Gastroesophageal sphincter (tissue), 4 donors: ENCODE measurements at regions not wholly inside any gene's neighbourhood (a gene's known extent, or its start where the extent isn't known, plus 50 kb on each side); places are given as distances from the start of the nearest gene placed in this dataset.

Experiments used
- ATAC-seq: fragments of 150-250 bp; one replicate; pipeline ENCODE4 v1.9.1; 2016; ENCODE audit warnings: mild to moderate bottlenecking, moderate library complexity
- H3K27ac ChIP-seq, 4 donors: fragments of 200-600 bp; sonication (generic) in 3 of 4; 1 replicate in 3 of 4; 2 replicates in 1 of 4; pipeline ENCODE4 v1.5.1; 2016 to 2019
- H3K27me3 ChIP-seq: fragments of 200-600 bp; sonication (generic); one replicate; pipeline ENCODE4 v1.5.1; 2019
- H3K36me3 ChIP-seq, 2 donors: fragments of 200-600 bp; sonication (generic); one replicate each; pipeline ENCODE4 v1.5.1; 2019; ENCODE audit warnings: control low read depth in 1 of 2
- H3K4me1 ChIP-seq, 3 donors: fragments of 200-600 bp; sonication (generic); 1 replicate in 2 of 3; 2 replicates in 1 of 3; pipeline ENCODE4 v1.5.1; 2016 to 2019; ENCODE audit warnings: control low read depth in 2 of 3
- H3K4me3 ChIP-seq, 2 donors: fragments of 200-600 bp; sonication (generic); one replicate each; pipeline ENCODE4 v1.5.1; 2019; ENCODE audit warnings: mild to moderate bottlenecking in 1 of 2, moderate library complexity in 1 of 2
- H3K9me3 ChIP-seq, 3 donors: fragments of 200-600 bp; sonication (generic); one replicate each; pipeline ENCODE4 v1.5.1; 2017 to 2019; ENCODE audit warnings: control low read depth in 2 of 3
- CTCF ChIP-seq, 4 experiments: fragments of 200-600 bp in 2 of 4; fragments of 450-650 bp in 2 of 4; sonication (generic) in 1 of 4; IDR thresholded peaks; one replicate each; pipeline ENCODE4 v1.5.1; 2017 to 2019; ENCODE audit warnings: antibody characterized with exemption in 4 of 4, mild to moderate bottlenecking in 2 of 4, moderate library complexity in 2 of 4
- EP300 ChIP-seq: sonication (generic); formaldehyde crosslinking; IDR thresholded peaks from one replicate; pipeline ENCODE4 v1.6.1; 2017; ENCODE audit warnings: antibody characterized with exemption, mild to moderate bottlenecking
- POLR2A ChIP-seq, 2 donors: fragments of 450-650 bp; IDR thresholded peaks; one replicate each; pipeline ENCODE4 v1.6.1; 2017; ENCODE audit warnings: antibody characterized with exemption in 2 of 2, mild to moderate bottlenecking in 2 of 2, moderate library complexity in 1 of 2
- POLR2AphosphoS5 ChIP-seq: sonication (generic); formaldehyde crosslinking; IDR thresholded peaks from one replicate; pipeline ENCODE4 v1.6.1; 2017; ENCODE audit warnings: antibody characterized with exemption
- WGBS, 2 donors: methylation state at CpG; one replicate each; pipeline ENCODE4 v1.1.5; 2018; ENCODE audit warnings: low coverage in 1 of 2; 5-methylcytosine and 5-hydroxymethylcytosine counted together

- Histone ChIP-seq H3K27ac (no peak overlapping the region), H3K27me3 (no peaks in the 10 kb centered on the region), H3K9me3 (no peaks in the 10 kb centered on the region), H3K4me1 (no peaks in the 10 kb centered on the region), H3K36me3 (no peaks in the 10 kb centered on the region), H3K4me3 (no peak overlapping the region)
- TF ChIP-seq CTCF (IDR thresholded peaks at IDR 0.05) (no peak), POLR2A (IDR thresholded peaks at IDR 0.05) (no peak), EP300 (no peak), POLR2AphosphoS5 (no peak)
- ATAC-seq = no peak
- WGBS, 2 donors = 67 to 71% methylated on average over 1 of the region's 1 CpG
Measured at GRCh38 chr5:167880420-167880819, 411.0 kb upstream of the WWC1 start.

GRCh38 chr5:167881041-167881440 is 410.4 kb upstream of the WWC1 start:
- no peaks in the 10 kb centered on the region for H3K36me3 ChIP-seq
- no peak overlapping the region for H3K4me3 ChIP-seq
- TF ChIP-seq EP300 = no peak
- no peak for TF ChIP-seq POLR2A (IDR thresholded peaks at IDR 0.05)
- TF ChIP-seq POLR2AphosphoS5 = no peak
- no peak for TF ChIP-seq CTCF (IDR thresholded peaks at IDR 0.05)
- no peaks in the 10 kb centered on the region for H3K4me1 ChIP-seq
- WGBS, 2 donors = 60 to 80% methylated on average over 1 of the region's 1 CpG
- no peak for ATAC-seq
- no peaks in the 10 kb centered on the region for H3K9me3 ChIP-seq
- no peak overlapping the region for H3K27ac ChIP-seq
- no peaks in the 10 kb centered on the region for H3K27me3 ChIP-seq

DNA sequence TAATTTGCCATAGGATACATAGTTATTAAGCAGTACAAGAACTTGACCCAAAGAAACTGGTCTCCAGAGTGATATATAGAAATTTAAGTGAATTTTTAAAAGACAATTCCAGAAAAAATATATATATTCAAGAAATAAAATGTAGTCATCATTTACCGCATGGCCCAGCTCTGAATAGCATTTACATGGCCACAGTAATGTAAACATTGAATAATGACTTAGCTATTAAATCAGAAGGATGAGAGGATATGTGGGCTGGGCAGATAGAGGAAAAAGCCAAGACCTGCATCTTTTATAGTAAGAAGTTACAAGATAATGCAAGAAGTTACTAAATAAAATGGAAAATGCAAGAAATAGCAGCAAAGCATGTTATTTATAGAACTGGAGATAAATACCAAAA is 405.2 kb upstream of the WWC1 start:
- no peak for ATAC-seq
- H3K36me3 ChIP-seq = no peaks in the 10 kb centered on the region
- TF ChIP-seq POLR2A (IDR thresholded peaks at IDR 0.05) (no peak), EP300 (no peak), CTCF (IDR thresholded peaks at IDR 0.05) (no peak), POLR2AphosphoS5 (no peak)
- no peak overlapping the region for H3K27ac ChIP-seq
- no peaks in the 10 kb centered on the region for H3K4me1 ChIP-seq
- H3K27me3 ChIP-seq = no peaks in the 10 kb centered on the region
- H3K9me3 ChIP-seq = no peaks in the 10 kb centered on the region
- 88% methylated on average over 1 of the region's 1 CpG for WGBS, 2 donors
- no peak overlapping the region for H3K4me3 ChIP-seq

DNA sequence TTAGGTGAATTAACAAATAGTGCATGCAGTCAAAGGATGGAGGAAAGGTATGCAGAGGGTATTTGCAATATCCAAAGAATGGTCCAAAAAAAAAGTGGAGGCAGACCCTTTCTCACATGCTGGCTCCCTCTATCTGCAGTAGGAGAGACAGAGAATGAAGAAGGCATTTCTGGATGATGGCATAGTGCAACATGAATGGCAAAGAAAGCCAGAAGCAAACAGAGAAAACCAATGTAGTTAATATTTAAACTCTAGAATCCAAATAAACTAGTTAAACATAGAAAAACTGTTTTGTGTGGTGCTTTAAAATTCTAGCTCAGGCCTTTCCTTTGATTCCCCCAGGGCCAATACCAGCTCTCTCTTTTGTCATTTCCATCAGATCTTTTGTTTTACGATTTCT is 403.1 kb upstream of the WWC1 start:
- H3K36me3 ChIP-seq = no peaks in the 10 kb centered on the region
- H3K9me3 ChIP-seq = no peaks in the 10 kb centered on the region
- no peak overlapping the region for H3K27ac ChIP-seq
- WGBS, 2 donors = 45 to 73% methylated on average over 1 of the region's 1 CpG
- H3K4me1 ChIP-seq = no peaks in the 10 kb centered on the region
- TF ChIP-seq CTCF (IDR thresholded peaks at IDR 0.05) = no peak
- no peak for TF ChIP-seq POLR2AphosphoS5
- TF ChIP-seq EP300 = no peak
- TF ChIP-seq POLR2A (IDR thresholded peaks at IDR 0.05) = no peak
- no peak overlapping the region for H3K4me3 ChIP-seq
- no peaks in the 10 kb centered on the region for H3K27me3 ChIP-seq
- no peak for ATAC-seq

DNA sequence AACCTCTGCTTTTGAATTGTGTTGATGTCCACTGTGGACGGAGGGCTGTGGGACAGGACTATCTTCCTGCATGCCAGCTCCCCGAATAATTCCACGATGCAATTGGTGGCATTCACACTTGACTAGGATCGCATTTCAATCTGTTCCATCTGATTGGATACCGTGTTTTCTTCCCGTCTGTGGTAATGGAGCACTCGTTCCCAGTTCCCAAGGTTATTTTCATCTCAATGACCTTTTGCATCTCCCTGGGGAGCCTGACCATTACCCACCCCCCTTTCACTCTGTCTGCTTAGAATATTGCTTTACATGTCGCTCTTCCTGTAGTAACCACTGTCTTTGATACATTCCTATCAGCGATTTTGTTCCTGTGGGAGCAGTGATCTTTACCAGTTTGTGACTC is 402.2 kb upstream of the WWC1 start:
- H3K27me3 ChIP-seq = no peaks in the 10 kb centered on the region
- 67 to 70% methylated on average over 8 to 9 of the region's 9 CpGs for WGBS, 2 donors
- no peaks in the 10 kb centered on the region for H3K36me3 ChIP-seq
- no peak for ATAC-seq
- no peaks in the 10 kb centered on the region for H3K4me1 ChIP-seq
- H3K27ac ChIP-seq = no peak overlapping the region
- no peaks in the 10 kb centered on the region for H3K9me3 ChIP-seq
- no peak overlapping the region for H3K4me3 ChIP-seq
- TF ChIP-seq EP300 = no peak
- TF ChIP-seq POLR2AphosphoS5 = no peak
- TF ChIP-seq POLR2A (IDR thresholded peaks at IDR 0.05) = no peak
- TF ChIP-seq CTCF (IDR thresholded peaks at IDR 0.05) = no peak
